ENCODE measurements at regions not wholly inside any gene's neighbourhood (a gene's known extent, or its start where the extent isn't known, plus 50 kb on each side); places are given as distances from the start of the nearest gene placed in this dataset.

GRCh38 chr20:50394569-50394968, 115.6 kb upstream of the PTPN1 start:
- no peak for TF ChIP-seq CTCF (IDR thresholded peaks at IDR 0.05)
- no peak for TF ChIP-seq POLR2AphosphoS5 (IDR thresholded peaks at IDR 0.05)

Measured in breast epithelium (tissue), 3 donors.